ENCODE measurements at regions not wholly inside any gene's neighbourhood (a gene's known extent, or its start where the extent isn't known, plus 50 kb on each side); places are given as distances from the start of the nearest gene placed in this dataset.
A peak's percentile ranks its signal among the peaks of the same experiment; 100 is the strongest.

DNA sequence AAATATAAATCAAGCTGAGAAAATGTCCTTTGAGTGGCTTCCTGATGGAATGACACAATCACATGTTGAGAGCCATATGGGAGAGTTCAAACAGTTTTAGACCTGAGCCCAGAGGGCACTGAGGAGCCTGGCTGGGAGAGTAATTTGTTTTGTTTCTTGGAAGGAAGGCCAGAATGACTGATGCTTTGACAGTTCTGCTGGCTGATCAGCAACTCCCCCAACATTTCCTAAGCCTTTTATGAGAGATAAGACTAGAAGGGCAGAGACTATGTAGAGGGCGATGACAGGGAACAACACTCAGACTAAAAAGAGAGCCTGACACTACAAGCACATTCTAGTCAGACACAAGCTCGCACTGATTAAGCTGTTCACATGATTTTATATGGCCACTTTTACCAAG is 169.2 kb downstream of the COX7C start:
- DNase-seq, result no peak

DNA sequence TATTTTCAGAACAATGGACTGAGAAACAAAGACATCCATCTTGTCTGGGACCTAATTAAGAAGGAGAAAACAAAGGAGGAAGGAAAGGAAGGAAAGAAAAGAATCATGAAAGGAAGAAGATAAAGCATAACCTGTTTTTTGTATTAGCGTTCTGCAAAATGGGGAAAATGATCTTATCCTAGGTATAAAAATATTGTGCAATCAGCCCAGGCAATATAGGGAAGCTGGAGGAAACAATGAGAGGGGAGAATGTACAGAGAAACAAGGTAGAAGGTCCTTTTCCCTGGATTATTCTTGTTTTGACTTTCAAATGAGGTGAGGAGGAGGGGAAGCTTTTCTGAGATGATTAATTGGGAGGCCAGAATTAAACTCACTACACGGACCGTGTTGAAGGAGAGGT is 177.9 kb downstream of the COX7C start:
- no peak for DNase-seq

DNA sequence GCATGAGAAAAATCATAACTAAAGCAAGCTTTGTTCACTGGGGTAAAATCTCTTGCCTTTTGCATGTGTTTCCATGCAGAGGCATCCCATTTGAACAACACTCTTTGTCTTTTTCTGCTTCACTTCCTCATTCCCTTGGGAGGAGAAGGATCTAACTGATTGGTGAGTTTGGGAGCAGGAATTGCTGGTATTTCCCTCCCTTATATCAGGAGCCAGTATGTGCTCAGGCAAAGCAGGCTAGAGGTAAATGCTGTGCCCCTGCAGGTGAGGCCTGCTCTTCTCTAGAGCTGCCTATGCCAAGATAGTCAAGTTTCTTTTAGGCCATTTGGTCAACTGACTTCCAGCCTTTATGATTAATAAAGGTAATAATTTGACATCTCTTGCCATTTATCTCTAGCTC is 179.9 kb downstream of the COX7C start:
- no peak for DNase-seq

DNA sequence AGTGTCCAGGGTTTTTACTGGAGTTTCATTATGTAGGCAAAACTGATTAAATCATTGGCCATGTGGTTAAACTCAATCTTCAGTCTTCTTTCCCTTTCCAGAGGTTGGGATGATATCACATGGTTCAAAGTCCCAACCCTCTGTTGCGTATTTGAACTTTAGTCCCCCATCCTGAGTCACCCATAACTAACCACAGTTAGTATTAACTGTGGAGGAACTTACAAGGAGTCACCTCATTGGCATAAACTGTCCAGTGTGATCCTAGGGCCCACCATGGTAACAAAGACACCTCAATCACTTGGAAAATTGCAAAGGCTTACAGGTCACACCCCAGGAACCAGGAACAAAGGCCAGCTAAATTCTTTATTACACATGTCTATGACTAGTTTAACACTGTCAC is 188.5 kb downstream of the COX7C start:
- DNase-seq, result no peak

DNA sequence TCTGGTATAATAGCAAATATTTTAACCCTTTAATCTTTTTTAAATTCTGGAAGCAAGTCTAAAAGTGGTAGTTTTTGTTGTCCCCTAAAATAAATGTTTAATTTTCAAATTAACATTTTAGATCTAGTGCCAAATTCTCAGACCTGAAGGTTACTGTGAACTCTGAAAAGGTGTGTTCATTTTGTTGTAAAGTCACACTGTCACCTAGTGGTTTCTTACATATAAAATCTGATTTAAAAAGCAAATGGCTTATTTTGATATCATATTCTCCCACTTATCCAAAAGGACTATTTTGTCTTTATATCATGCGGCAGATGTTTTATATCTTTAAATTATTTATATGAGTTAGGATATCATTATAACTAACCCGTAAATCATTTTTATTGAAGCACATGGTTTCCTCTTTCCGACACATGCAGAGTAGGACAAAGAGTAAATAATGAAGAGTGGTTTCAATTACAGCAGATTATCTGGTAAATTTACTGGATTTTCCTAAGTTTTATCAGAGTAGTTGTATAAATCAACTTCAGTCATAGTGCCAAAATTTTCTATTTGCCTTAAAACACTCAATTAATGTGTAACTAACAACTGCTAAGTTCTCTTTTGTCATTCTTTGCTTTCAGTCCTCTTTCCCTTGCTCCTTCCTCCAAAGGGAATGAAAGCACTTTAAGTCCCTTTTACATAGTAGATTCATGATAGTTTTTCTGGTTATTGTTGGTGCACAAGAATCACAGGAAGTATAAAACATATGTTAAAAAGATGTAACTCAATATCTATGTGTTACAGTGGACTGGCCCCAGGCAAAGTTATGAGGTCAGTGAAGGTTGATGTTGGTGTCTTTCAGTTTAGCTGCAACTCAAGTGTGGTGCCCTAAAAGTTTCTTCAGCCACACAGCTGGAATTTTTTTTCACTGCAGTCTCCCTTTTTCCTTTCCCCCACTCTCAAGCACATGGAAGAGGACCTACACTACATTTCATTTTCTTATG is 189.6 kb downstream of the COX7C start:
- DNase-seq, result no peak

DNA sequence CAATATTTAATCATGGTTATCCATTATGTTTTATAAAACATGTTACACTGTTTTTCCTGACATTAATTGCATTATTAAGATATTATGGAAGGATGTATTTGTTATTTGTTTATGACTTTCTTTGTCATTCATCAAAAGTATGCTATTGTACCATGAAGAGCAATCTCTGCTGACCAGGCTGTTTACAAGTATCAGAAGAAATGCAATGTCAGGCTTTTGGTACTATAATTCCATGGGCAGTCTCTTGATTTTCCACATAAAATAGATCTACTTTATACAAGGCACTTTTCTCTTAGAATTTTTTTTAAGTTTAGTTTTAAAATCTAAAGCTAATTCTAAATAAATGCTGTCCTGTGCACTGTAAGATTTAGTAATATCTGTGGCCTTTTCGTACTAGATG is 196.6 kb downstream of the COX7C start:
- DNase-seq, result no peak

DNA sequence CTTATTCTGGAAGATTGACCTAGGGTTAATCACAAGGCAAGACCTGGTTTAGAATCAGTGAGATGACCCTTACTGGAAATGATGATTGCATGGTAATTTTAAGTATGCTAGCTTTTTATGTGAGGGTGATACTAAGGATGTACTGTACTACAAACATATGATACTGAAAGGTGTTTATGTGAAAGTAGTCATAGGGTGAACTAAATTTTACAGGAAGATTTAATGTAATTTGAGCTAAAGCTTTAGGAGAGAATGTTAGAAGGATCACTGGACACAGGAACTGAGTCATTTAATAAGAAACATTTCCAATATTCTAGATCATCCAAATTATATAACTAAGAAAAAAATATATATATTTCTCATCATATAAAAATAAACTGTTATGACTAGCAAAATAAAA is 197.2 kb downstream of the COX7C start:
- no peak for DNase-seq

DNA sequence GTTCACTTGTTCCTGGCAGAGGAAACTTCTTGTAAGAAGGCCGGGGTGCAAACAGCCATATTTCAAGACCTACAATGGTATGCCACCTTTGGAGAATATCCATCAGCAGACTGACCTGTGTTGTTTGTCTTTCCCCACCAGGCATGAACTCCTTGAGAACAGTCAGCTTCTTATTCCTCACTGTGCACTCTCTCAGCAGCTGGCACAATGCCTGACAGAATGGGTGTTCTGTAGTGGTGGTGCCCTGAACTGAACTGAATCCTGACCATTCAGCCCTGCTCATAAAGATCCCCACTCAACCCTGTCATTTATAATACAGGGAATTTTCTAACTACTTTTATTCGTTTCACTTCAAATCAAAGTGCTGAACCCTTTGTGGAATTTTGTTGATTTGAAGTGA is 206.9 kb downstream of the COX7C start:
- DNase-seq, result no peak

DNA sequence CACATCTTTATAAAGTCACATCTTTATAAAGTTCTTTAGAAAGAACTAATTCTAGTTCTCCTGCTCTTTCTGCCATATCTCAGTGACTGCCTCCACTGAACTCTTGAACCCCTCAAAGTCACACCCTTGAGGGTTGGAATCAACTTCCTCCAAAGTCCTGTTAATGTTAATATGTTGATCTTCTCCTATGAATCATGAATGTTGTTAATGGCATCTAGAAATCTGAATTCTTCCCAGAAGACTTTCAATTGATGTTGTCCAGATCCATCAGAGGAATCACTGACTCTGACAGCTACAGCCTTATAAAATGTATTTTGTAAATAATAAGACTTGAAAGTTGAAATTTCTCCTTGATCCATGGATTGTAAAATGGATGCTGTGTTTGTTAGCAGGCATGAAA is 213.4 kb downstream of the COX7C start:
- DNase-seq, result no peak

DNA sequence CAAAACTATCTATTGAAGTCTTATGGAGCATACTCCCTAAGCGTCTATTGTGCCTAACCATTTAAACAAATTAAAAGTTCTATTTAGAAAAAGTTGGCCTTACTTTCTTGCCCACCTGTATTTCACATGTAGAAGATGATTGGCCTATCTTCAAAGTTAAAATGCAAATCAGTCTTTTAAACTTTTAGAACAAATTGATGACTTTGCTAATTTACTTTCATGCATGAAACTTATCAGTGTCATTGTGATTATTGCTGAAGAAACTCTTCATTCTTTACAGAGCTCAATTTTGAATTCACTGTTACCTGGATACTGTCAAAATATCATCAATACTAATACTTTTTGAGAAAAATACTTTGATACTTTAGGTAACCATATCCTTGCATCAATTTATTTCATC is 216.1 kb downstream of the COX7C start:
- no peak for DNase-seq

DNA sequence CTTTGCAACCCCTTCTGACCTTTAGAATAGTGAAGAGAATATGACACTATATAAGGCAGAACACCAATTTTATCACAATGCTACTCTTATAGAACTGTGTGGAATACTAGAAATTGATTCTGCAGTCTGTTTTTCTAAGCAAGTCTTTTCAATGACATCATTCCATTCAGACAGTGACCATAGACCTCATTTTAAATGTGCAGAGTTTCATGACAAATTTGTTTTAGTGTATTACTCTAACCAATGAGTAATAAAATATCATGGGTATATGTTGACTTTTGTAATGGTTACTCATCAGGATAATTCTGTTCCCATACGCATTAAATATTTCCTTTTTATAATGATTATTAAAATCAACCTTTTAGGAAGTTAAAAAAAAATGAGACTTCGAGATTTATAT is 219.9 kb downstream of the COX7C start:
- no peak for DNase-seq

DNA sequence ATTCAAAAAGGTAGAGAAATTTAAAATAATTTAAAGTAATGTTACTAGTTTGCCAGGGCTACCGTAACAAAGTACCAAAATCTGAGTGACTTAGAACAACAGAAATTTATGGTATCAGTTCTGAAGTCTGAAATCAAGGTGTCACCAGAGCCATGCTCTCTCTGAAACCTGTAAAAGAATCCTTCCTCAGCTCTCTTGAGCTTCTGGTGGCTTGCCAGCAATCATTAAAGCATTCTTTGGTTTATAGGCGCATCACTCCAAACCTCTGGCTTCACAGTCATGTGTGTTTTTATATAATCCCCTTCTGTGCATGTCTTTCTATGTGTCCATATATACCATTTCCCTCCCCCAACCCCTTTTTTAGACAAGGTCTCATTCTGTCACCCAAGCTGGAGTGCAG is 220.3 kb downstream of the COX7C start:
- no peak for DNase-seq

DNA sequence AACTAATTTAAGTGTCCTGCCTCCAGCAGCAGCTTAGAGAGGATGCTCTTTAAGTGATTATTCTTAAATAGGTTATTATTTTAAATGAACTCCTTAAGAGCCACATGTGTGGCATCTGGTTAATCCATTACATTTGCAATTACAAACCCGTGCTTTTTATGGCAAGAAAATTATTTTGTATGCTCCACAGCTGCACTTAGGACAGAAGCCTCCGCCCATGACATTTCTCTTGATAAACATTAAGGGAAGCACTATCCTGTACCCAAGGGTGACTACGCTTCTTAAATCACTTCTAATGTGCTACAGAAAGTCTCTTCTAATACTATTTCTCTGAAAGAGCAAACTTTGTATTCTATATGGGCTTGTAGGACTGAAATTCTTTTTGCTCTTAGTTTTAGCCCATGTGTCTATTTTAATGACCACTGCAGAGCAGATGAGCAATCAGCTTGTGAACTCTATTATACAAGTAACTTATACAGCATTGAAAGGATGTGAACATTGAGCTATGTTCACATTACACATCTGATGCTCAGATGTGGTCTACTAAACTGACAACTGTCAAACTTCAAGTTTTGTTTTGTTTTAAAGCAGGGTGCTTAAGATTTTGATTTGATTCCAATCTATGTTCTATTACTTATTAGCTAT is 223.4 kb downstream of the COX7C start:
- DNase-seq, result no peak

DNA sequence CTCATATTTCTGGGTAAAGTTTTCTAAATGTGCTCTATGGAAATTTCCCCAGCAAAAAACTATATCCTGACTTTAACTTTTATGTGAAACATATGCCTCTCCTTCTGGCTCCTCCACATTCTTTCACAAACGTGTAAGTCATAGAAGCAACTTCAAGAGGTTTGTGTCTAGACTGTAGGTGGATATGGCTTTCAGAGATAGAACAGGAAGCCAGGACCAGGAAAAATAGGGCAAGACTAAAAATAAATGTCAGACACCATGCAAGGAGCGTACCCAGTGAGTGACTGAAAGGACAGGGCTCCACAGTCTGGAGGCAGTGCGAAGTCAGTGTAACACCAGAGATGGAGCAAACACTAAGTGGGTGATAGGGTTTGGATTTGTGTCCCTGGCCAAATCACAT is 240.7 kb downstream of the COX7C start:
- no peak for DNase-seq

DNA sequence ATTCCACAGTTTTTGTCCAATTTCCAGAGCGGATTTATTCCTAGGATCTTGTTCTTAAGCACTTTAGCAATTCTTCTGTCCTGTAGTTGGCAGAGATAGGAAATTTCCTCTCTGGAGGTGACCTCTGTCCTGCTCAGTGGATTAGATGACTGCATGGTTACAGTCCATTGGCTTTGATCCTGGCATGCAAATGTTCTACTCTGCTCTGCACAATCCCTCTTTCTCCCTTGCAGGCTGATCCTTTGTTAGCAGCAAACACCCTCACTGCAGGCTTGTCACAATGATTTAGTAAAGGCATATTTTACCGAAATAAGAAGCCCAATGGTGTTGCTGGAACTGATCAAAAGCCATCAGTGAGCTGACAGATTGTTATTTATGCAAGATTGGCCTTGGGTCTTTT is 243.8 kb downstream of the COX7C start:
- peak; percentile 32 for DNase-seq

DNA sequence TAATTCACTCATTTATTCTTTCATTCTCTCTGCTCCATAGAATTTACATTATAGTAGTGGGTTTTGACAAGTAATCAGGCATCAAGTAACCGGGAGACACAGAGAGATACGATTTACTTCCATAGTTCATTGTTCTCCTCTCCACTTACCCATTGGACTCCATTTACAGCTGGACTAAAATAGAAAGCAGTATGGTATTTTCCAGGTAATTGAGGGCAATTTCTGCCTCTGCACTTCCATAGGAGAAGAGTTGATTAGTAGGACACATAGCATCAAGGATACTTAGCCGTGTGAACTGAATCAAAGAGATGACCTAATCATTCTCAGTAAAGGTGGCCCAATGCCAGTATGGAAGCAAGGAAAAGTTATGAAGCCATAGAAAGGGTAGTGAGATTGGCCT is 244.4 kb downstream of the COX7C start:
- no peak for DNase-seq

DNA sequence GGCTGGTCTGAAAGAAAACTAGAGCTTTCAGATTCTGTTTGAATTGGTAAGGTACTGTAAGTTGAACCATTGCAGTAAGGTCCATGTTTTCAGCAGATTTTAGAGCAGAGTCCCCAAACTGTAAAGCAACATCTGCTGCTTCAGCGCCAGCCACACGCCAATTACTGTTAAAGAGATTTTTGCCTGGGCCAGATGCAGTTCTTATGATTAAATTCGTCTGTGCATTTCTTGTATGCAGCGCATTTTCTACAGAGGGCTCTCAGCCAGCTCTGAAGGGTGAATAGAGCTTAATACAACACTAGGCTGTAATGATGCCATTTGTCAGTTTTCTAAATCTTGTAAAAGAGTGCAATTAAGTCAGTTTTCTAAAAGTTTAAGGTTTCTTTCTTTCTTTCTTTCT is 246.3 kb downstream of the COX7C start:
- DNase-seq, result peak; percentile 63

DNA sequence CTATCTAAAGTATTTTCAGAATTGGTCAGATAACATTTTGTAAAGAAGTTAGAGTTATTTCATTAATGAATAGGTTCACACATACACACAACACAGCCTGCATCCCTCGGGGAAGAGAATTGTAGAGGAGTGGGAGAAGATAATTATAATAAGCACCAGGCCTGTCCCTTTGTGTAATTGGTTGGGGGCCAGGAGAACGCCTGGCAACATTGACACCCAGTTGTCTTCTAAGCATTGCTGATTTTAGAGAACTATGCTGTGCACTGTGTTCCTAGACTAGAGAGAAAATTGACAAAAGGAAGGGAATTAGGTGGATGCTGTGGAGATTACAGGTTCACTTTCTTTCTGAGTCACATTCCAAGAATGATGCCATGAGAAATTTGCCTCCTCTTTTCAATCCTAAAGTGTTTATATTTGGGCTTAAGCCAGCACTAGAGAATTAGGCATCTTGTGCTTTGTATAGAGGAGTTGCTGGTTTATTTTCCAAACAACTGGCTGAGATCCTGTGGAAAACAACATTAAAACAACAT is 247.6 kb downstream of the COX7C start:
- DNase-seq, result no peak

DNA sequence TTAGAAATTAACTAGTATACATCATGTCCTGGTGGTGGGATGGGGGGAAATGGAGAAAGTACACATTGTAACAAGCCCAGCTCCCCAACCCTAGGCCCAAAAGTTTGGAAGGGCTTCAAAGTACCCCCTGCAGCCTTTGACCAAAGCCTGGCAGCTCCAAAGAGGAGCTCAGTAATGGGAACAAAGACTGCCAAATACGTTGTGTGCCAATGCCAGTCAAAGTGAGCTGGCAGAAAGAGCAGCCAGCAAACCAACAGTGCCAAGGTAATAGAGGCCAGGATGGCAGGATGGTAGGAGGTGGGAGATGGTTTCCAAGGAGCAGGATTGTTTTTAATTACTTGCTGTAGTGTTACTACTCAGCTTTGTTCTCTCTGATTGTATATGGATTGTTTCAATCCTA is 248.3 kb downstream of the COX7C start:
- DNase-seq, result no peak

DNA sequence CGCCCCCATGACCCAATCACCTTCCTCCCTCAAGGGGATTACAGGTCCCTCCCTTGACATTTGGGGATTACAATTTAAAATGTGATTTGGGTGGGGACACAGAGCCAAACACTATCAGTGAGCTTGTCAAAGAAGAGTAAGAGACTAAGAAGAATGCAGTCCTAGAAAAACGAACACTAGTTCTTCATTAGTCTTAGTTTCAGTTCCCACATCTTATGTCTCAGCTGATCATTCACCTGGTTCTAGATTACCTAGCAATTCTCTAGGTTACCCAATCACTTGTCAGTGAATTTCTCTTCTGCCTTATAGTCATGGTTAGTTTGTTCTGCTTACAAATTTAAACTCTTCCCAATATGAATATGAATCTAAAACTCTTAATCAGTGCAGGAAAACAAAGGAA is 251.5 kb downstream of the COX7C start:
- no peak for DNase-seq

DNA sequence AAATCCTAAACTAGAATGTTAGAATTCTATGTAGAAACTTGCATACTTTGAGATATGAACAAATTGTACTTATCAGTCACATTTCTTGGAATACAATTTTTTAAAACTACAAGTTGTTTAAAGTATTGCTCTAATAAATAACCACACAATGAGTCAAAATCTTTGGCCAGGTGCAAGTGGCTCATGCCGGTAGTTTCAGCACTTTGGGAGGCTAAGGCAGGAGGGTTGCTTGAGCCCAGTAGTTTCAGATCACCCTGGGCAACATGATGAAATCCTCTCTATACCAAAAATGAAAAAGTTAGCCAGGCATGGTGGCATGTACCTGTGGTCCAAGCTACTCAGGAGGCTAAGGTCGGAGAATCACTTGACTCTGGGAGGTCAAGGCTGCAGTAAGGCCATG is 257.8 kb downstream of the COX7C start:
- DNase-seq, result no peak

DNA sequence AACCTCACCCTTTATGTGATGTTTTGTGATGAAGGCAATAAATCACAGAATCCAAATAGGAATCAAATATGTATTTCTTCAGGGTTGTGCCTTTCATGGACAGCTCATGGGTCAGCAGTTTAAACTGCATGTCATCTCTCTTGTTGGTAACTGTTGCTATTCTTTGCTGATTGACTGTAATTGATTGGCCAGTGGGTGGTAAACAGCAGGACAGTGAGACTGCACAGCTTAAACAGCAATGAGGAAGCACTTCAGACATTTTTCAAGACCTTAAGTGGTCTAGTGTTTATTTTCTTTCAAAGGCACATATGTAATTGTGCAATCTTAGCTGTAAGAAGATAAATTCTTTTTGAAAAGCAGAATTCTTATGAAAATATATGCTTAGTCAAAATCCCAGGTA is 260.5 kb downstream of the COX7C start:
- no peak for DNase-seq

DNA sequence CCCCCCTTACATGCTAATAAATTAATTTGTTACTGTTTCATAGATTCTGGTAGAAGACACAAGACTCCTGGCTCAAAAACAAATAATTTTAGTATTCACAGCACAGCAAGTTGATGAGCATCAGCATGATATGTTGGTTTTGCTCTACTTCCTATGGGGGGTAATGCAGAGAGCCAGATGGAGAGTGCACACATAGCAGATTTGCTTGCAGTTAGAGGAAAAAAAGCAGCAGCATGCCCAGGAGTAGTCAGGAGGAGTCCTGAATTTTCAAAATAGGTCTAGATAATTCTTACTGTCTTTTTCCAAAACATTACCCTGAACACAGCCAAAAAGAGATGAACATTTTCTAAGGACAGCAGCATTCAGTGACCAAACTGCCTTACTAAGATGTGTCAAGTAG is 261.3 kb downstream of the COX7C start:
- no peak for DNase-seq

DNA sequence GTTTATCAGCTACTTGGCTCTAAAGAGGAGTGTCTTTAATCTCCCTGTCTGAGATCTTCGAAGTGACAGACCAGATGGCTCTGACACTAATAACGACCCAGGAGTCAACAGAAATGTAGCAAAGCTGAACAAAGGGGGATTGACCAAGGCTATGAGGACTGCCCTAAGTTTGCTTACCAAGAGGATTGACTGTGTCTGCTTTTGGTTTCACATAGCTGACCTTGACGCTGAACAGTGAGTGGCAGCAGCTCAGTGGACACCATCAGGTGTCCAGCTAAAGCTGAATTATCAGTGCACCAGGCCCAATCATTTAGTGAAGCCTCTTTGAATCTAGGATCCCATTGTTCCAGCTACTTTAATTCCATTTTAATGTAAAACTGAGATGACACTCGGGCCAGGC is 262.6 kb downstream of the COX7C start:
- DNase-seq, result no peak
